B cell (primary cell): ENCODE measurements at regions not wholly inside any gene's neighbourhood (a gene's known extent, or its start where the extent isn't known, plus 50 kb on each side); places are given as distances from the start of the nearest gene placed in this dataset.

ENCODE experiments used
- CTCF ChIP-seq: fragments of 200-600 bp; IDR thresholded peaks from one replicate; pipeline ENCODE4 v1.8.0; 2022; ENCODE audit warnings: antibody characterized with exemption, mild to moderate bottlenecking
- EZH2 ChIP-seq: IDR thresholded peaks from 2 replicates; pipeline ENCODE4 v1.6.1; 2012; ENCODE audit warnings: borderline replicate concordance, low read depth, mild to moderate bottlenecking, moderate library complexity, low read length; ENCODE audit not compliant: insufficient read depth, poor library complexity, severe bottlenecking

GRCh38 chr4:30837131-30837539 is 117.0 kb downstream of the PCDH7 start:
- no peak for TF ChIP-seq CTCF
- TF ChIP-seq EZH2: no peak
